ENCODE measurements at regions not wholly inside any gene's neighbourhood (a gene's known extent, or its start where the extent isn't known, plus 50 kb on each side); places are given as distances from the start of the nearest gene placed in this dataset.

DNA sequence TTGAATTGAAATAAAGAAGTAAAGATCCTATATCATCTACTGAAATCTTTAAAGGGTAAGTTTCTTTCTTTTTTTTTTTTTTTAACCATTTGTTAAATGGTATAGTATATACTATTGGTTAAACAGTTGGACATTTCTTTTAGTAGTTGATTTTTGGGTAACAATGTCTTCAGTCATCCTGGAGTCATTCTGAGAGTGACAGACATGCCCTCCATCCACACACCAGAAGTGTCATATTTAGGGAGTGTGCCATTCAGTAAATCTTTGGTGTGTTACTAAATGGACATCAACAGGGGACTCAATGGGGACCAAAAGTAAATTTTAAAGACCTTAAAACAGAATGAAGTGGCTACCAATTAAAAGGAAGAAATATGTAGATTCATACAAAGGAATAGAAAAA, 50.8 kb upstream of the SLC39A10 start:
- no peak for DNase-seq

DNA sequence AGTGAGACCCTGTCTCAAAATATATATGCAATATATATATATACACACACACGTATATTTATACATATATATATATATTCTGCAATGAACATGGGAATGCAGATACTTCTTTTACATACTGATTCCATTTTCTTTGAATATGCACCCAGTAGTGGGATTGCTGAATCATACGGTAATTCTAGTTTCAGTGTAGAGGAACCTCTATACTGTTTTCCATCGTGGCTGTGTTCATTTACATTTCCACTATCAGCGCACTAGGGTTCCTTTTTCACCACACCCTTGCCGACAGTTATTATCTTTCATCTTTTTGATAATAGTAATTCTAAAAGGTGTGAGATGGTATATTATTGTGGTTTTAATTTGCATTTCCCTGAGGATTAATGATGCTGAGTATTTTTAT, 52.3 kb upstream of the SLC39A10 start:
- no peak for DNase-seq

GRCh38 chr2:195603998-195604397, 53.0 kb upstream of the SLC39A10 start:
- no peak for DNase-seq

DNA sequence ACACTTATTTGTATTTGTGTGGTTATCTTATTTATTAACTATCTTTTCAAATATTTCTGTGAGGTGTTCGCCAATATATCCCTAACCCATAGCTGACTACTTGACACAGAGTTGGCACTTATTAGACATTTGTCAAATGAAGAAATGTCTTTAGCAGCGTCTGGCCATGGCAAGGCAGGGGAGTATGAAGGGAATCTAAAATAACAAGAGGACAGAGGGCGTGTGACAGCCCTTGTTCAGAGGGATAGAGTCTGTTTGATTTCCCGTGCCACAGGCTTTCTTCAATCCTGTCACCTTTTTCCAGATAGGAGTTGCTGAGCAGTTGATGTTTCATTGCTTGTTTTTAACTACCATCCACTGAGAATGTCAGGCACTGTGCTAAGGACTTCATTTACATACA, 53.6 kb upstream of the SLC39A10 start:
- DNase-seq: no peak

DNA sequence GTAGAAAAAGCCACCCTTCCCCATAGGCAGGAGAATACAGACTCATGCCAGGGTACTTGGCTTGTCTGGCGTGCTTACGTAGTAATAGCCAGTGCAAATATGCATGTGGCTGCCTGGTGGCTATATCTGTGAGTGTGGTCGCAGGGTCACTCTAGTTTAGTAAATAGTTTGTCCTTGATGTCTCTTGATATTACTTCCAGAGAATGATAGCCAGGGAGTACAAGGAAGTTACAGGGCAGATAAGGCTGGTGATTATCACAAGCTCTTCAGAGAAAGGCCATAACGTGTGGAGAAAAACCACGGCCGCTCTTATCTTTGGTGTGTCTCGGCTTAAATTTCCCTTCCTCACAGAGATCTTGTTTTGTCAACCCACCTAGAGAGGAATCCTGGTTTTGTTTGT, 54.3 kb upstream of the SLC39A10 start:
- DNase-seq: no peak

- DNase-seq: no peak
Observed at GRCh38 chr2:195601361-195601760, 55.7 kb upstream of the SLC39A10 start.

GRCh38 chr2:195600778-195601177, 56.2 kb upstream of the SLC39A10 start:
- no peak for DNase-seq

- no peak for DNase-seq
Observed at GRCh38 chr2:195596840-195597239, 60.2 kb upstream of the SLC39A10 start.

- no peak for DNase-seq
Observed at GRCh38 chr2:195595825-195596224, 61.2 kb upstream of the SLC39A10 start.

GRCh38 chr2:195594919-195595694, 61.9 kb upstream of the SLC39A10 start:
- no peak for DNase-seq

- DNase-seq: no peak
Observed at GRCh38 chr2:195594248-195594647, 62.8 kb upstream of the SLC39A10 start.

- no peak for DNase-seq
Observed at GRCh38 chr2:195592105-195592504, 64.9 kb upstream of the SLC39A10 start.

DNA sequence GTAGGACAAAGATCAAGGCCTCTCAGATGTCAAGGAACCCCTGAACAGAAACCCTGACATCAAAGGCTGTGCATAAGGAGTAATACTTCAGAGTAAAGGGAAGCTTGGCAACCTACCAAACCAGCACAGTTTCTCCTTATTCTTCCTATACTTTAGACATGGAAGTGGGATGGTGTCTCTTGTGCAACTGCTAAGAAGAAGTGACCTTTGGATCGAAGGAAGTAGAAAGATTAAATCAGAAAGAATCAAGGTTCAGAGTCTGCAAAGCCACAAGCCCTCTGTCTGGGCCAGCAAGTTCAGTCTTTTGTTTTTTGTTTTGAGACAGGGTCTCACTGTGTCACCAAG, 66.2 kb upstream of the SLC39A10 start:
- DNase-seq: no peak

DNA sequence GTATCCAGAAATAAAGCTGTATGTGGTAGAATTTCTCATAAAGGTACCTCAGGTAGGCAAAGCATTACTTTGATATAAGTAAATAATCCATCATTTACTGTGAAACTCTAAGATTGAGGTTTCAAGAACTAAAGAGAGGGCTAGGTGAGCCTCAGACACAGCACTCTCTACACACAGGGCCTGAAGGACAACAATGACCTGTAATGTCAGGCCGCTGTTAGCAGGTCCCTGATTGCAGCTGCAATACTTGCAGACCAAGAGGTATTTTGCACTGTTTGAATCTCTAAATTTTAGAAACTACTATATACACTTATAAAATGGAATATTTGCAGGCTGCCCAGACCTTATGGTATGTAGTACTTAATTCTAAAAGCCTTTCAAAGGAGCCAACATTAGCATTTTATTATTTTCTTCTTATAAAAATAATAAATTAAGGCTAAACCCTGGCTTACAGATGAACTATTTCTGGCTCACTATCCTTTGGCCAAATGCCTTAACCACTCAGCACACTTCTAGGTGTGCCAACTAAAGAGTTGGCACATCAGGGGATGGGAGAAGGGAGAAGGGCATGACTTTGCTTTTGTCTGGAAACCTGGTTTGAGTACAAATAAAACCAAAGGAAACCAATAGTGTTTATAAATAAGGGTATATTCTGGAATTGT, 66.7 kb upstream of the SLC39A10 start:
- DNase-seq: no peak

- DNase-seq: no peak
Observed at GRCh38 chr2:195587966-195588365, 69.1 kb upstream of the SLC39A10 start.

DNA sequence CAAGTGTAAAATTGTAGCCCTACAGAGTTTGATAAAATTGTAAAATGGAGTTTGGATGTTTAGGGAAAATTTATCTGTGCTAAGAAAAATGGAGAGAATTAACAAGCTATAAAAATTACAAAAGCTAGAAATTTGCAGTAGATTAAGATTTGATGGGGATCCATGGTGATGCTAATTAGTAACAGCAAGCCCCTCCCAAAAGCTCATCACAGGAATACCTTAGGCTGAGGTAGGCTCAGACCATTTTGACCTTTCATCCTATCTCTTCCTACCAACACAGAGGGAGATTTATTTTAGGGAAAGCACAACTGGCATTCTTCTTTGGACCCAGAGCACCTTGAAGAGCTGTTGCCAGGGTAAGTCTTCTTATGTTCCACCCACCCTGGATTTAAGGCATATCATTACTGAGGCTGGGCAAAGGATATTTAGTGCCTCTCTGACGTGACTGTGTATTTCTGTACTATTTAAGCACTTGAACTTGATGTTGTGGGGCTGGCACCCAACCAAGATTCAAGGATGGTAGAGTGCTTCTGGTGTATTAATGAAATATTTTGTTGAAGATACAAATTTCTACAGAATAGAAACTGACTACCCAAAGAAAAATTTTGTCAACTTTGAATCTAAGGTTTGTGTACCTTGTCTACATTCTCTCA, 70.8 kb upstream of the SLC39A10 start:
- no peak for DNase-seq

- no peak for DNase-seq
Observed at GRCh38 chr2:195582188-195582587, 74.8 kb upstream of the SLC39A10 start.

GRCh38 chr2:195579776-195580555, 77.1 kb upstream of the SLC39A10 start:
- no peak for DNase-seq

- no peak for DNase-seq
Observed at GRCh38 chr2:195575879-195576401, 81.1 kb upstream of the SLC39A10 start.

GRCh38 chr2:195575016-195575415, 82.0 kb upstream of the SLC39A10 start:
- DNase-seq: no peak

GRCh38 chr2:195574312-195574711, 82.7 kb upstream of the SLC39A10 start:
- no peak for DNase-seq

DNA sequence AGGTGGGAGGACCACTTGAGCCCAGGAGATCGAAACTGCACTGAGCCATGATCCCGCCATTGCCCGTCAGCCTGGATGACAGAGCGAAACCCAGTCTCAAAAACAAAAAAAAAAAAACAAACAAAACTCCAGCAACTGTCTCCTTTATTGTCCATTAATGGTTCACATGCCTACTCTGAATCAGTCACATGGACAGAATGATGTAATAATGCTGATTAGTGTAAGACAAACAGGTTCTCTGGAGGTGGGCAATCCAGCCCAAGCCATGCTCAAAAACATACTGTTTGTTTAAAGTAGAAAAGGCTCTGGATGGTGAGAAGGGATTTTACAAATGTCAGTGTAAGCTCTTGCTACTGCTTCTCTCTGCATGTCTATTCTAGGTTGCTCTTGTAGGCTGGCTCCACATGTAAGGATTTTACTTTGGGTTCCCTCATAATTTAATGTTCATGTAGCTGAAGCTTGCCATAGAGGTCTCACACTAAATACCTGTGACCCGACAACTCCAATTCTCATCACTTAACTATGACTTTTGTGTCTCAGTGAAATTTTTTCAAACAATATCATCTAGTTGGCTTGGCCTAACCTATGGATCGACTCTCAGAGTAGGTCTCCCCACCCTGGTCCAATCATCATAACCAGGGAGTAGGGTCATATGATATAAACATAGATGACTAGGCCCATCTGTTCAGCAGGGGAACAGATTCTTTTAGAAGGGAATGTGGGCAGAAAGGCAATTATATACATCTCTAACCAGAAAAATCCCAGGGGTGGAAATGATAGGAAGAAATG, 83.9 kb upstream of the SLC39A10 start:
- DNase-seq: no peak

Data from effector CD4-positive, alpha-beta T cell (primary cell).